ENCODE measurements at regions not wholly inside any gene's neighbourhood (a gene's known extent, or its start where the extent isn't known, plus 50 kb on each side); places are given as distances from the start of the nearest gene placed in this dataset.

DNA sequence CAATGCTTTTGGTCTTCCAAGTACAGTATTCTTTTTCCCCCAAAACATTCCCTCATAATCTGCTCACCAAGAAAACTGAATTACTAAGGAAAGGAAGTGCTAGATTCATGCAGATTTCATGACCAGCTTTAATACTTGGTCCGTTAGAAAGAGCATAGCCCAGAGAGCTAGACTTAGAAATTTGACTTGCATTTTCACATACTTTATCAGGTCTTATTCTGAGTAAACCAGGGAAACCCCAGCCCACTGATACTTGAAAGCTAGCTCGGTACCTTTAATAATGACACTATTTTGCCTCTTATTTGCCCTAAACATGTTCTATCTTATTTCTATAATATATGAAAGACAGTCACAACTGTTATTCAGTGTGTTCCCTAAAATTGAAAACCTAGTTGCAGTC, 204.5 kb downstream of the TTLL7 start:
- no peak for TF ChIP-seq CTCF (IDR thresholded peaks at IDR 0.05)
- no peak for TF ChIP-seq POLR2A (IDR thresholded peaks at IDR 0.05)
